ENCODE measurements at regions not wholly inside any gene's neighbourhood (a gene's known extent, or its start where the extent isn't known, plus 50 kb on each side); places are given as distances from the start of the nearest gene placed in this dataset.

- Histone ChIP-seq H3K27me3 (no peaks in the 10 kb centered on the region), H3K4me1 (no peaks in the 10 kb centered on the region), H3K4me3 (no peak overlapping the region), H3K27ac (no peak overlapping the region), H3K36me3 (no peaks in the 10 kb centered on the region), H3K9me3 (no peaks in the 10 kb centered on the region)
- no peak for DNase-seq
- TF ChIP-seq POLR2A (IDR thresholded peaks at IDR 0.05) = no peak
- peak in 1 of 6 experiments; percentile 6 for TF ChIP-seq CTCF (IDR thresholded peaks at IDR 0.05)
Observed at GRCh38 chr21:45354970-45355369, 50.0 kb upstream of the COL18A1 start.

All from Peyer's patch (tissue), 4 donors.